Body of pancreas (tissue), 4 donors: ENCODE measurements at regions not wholly inside any gene's neighbourhood (a gene's known extent, or its start where the extent isn't known, plus 50 kb on each side); places are given as distances from the start of the nearest gene placed in this dataset.
"Not testable (repeated sequence)": the region's sequence is repeated elsewhere in the genome, so short reads cannot be mapped to it uniquely, and the experiment has no call there.

ENCODE experiments used
- ATAC-seq: fragments of 150-250 bp; one replicate; pipeline ENCODE4 v1.9.1; 2016
- DNase-seq, 4 donors: peaks; one replicate each; pipeline ENCODE4 v3.0.0-alpha.2; 2019
- H3K27ac ChIP-seq, 4 donors: fragments of 200-600 bp; sonication (generic); 1 replicate in 3 of 4; 2 replicates in 1 of 4; pipeline versions ENCODE4 v1.5.1 to v1.6.1; 2016 to 2019; ENCODE audit warnings: mild to moderate bottlenecking in 1 of 4, mixed read lengths in 1 of 4, moderate library complexity in 1 of 4
- H3K27me3 ChIP-seq, 2 donors: fragments of 200-600 bp; sonication (generic); one replicate each; pipeline ENCODE4 v1.6.0; 2016; ENCODE audit warnings: mild to moderate bottlenecking in 1 of 2
- H3K36me3 ChIP-seq, 2 donors: fragments of 200-600 bp; sonication (generic); replicated peaks in 1 of 2; 2 replicates each; pipeline ENCODE4 v1.5.1; 2016; ENCODE audit warnings: low read depth in 2 of 2; ENCODE audit not compliant: insufficient read depth in 1 of 2
- H3K4me1 ChIP-seq: fragments of 200-600 bp; sonication (generic); one replicate; pipeline ENCODE4 v1.6.0; 2016
- H3K4me3 ChIP-seq, 2 donors: fragments of 200-600 bp; sonication (generic); 1 replicate in 1 of 2; 2 replicates in 1 of 2; pipeline ENCODE4 v1.5.1; 2016 to 2019
- H3K9me3 ChIP-seq, 3 donors: fragments of 200-600 bp; sonication (generic); 1 replicate in 2 of 3; 2 replicates in 1 of 3; pipeline ENCODE4 v1.5.1; 2016
- CTCF ChIP-seq, 7 experiments: fragments of 450-650 bp in 4 of 7; fragments of 200-600 bp in 3 of 7; sonication (generic) in 3 of 7; IDR thresholded peaks; one replicate each; pipeline ENCODE4 v1.5.1; 2016 to 2019; ENCODE audit warnings: antibody characterized with exemption in 7 of 7
- POLR2A ChIP-seq, 3 donors: fragments of 450-650 bp; IDR thresholded peaks; one replicate each; pipeline ENCODE4 v1.6.1; 2016; ENCODE audit warnings: antibody characterized with exemption in 3 of 3, mild to moderate bottlenecking in 2 of 3
- WGBS, 2 donors: methylation state at CpG; one replicate each; pipeline ENCODE4 v1.1.5; 2017; 5-methylcytosine and 5-hydroxymethylcytosine counted together
- intact Hi-C: fragments of 100-400 bp; cut with DNase I; formaldehyde crosslinking; loops from one replicate; pipeline ENCODE4 v1.15.1; 2023

GRCh38 chr7:16963044-16963443 is 81.3 kb upstream of the AGR3 start:
- no peak overlapping the region for H3K4me3 ChIP-seq
- H3K27me3 ChIP-seq: no peaks in the 10 kb centered on the region
- WGBS, 2 donors: 51 to 62% methylated on average over 5 of the region's 5 CpGs
- intact Hi-C loops: no loop called here
- H3K4me1 ChIP-seq: no peaks in the 10 kb centered on the region
- ATAC-seq: no peak
- no peak overlapping the region for H3K27ac ChIP-seq
- H3K9me3 ChIP-seq: no peaks in the 10 kb centered on the region
- H3K36me3 ChIP-seq: no peaks in the 10 kb centered on the region
- no peak for DNase-seq
- no peak for TF ChIP-seq POLR2A (IDR thresholded peaks at IDR 0.05)
- no peak for TF ChIP-seq CTCF (IDR thresholded peaks at IDR 0.05)

GRCh38 chr7:16965697-16966096 is 83.9 kb upstream of the AGR3 start:
- H3K27ac ChIP-seq, ATAC-seq, H3K4me1 ChIP-seq, H3K27me3 ChIP-seq, DNase-seq, H3K36me3 ChIP-seq, H3K4me3 ChIP-seq, H3K9me3 ChIP-seq, intact Hi-C loops: not testable (repeated sequence)
- WGBS, 2 donors: 81 to 88% methylated on average over 6 to 8 of the region's 8 CpGs

GRCh38 chr7:16967300-16967811 is 85.6 kb upstream of the AGR3 start:
- DNase-seq (no peak), ATAC-seq (no peak)
- Histone ChIP-seq H3K36me3 (no peaks in the 10 kb centered on the region), H3K9me3 (no peaks in the 10 kb centered on the region), H3K27me3 (no peaks in the 10 kb centered on the region), H3K27ac (no peak overlapping the region), H3K4me1 (no peaks in the 10 kb centered on the region), H3K4me3 (no peak overlapping the region)
- intact Hi-C loops: no loop called here
- 55 to 57% methylated on average over 1 of the region's 1 CpG for WGBS, 2 donors
- TF ChIP-seq CTCF (IDR thresholded peaks at IDR 0.05) (no peak), POLR2A (IDR thresholded peaks at IDR 0.05) (no peak)

GRCh38 chr7:16970732-16971482 is 89.1 kb upstream of the AGR3 start:
- intact Hi-C loops: no loop called here
- Histone ChIP-seq H3K4me1 (no peaks in the 10 kb centered on the region), H3K27ac (no peak overlapping the region), H3K27me3 (no peaks in the 10 kb centered on the region), H3K9me3 (no peaks in the 10 kb centered on the region), H3K4me3 (no peak overlapping the region), H3K36me3 (no peaks in the 10 kb centered on the region)
- TF ChIP-seq POLR2A (IDR thresholded peaks at IDR 0.05) (no peak), CTCF (IDR thresholded peaks at IDR 0.05) (no peak)
- no peak for DNase-seq
- 72 to 76% methylated on average over 9 of the region's 9 CpGs for WGBS, 2 donors
- no peak for ATAC-seq

- intact Hi-C loops: no loop called here
- no peak overlapping the region for H3K4me3 ChIP-seq
- DNase-seq (no peak), ATAC-seq (no peak)
- 75 to 92% methylated on average over 1 of the region's 1 CpG for WGBS, 2 donors
- TF ChIP-seq POLR2A (IDR thresholded peaks at IDR 0.05) (no peak), CTCF (IDR thresholded peaks at IDR 0.05) (no peak)
- no peaks in the 10 kb centered on the region for H3K9me3 ChIP-seq
- H3K27ac ChIP-seq: no peak overlapping the region
- H3K4me1 ChIP-seq: no peaks in the 10 kb centered on the region
- no peaks in the 10 kb centered on the region for H3K36me3 ChIP-seq
- H3K27me3 ChIP-seq: no peaks in the 10 kb centered on the region
Measured at GRCh38 chr7:16975712-16976111, 93.9 kb upstream of the AGR3 start.
